Kidney tubule cell (primary cell): ENCODE measurements at regions not wholly inside any gene's neighbourhood (a gene's known extent, or its start where the extent isn't known, plus 50 kb on each side); places are given as distances from the start of the nearest gene placed in this dataset.
"Not testable (repeated sequence)": the region's sequence is repeated elsewhere in the genome, so short reads cannot be mapped to it uniquely, and the experiment has no call there.

Experiments
- DNase-seq: peaks from one replicate; pipeline ENCODE4 v3.0.0-alpha.2; 2018; ENCODE audit warnings: low spot score

GRCh38 chr2:194102546-194102945 is 1554.5 kb upstream of the SLC39A10 start:
- no peak for DNase-seq

DNA sequence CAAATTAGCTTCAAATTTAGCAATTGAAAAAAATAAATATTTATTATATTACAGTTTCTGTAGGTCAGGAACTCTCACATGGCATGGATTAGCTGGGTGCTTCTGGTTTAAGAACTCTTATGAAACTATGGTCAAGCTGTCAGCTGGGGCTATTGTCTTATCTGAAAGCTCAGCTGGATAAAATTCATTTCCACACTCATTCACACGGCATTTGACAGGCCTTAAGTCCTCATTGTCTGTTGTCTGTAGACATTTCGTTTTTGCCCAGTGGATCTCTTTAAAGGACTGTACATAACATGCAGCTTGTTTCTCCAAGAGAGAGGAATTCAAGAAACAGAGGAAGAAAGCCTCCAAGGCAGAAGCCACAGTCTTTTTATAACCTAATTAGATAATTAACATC is 1556.8 kb upstream of the SLC39A10 start:
- DNase-seq, result no peak

DNA sequence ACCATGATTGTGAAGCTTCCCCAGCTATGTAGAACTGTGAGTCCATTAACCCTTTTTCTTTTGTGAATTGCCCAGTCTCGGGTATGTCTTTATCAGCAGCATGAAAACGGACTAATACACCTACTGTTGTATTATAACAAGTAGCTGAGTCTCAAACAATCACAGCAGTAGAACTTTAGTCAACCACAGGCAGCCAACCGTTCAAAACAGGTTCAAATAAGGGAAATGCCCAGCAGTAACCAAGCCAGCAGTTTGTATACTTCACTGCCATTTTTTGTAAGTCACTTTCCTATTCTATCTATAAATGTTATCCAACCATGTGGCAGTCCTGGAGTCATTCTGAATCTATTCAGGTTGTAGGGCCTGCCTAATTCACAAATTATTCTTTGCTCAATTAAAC is 1560.6 kb upstream of the SLC39A10 start:
- DNase-seq, result no peak

DNA sequence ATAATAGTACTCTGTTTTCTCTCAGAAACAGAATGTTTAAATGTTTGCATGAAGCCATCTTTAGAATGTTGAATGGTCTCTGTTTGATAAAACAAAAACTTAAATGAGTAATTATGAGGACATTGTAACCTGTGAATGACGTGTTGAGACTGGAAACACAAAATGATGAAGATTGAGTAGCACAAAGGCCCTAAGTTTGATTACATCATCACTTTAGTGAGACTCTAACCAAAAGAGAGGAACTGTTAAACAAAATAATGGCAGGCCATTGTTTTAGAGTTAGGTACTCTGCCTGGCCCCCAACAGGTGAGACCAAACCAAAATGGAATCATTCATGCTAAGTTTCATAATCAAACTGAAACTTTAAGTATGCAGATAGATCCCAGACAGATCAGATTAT is 1561.7 kb upstream of the SLC39A10 start:
- DNase-seq, result no peak

GRCh38 chr2:194090251-194090905 is 1566.6 kb upstream of the SLC39A10 start:
- no peak for DNase-seq

DNA sequence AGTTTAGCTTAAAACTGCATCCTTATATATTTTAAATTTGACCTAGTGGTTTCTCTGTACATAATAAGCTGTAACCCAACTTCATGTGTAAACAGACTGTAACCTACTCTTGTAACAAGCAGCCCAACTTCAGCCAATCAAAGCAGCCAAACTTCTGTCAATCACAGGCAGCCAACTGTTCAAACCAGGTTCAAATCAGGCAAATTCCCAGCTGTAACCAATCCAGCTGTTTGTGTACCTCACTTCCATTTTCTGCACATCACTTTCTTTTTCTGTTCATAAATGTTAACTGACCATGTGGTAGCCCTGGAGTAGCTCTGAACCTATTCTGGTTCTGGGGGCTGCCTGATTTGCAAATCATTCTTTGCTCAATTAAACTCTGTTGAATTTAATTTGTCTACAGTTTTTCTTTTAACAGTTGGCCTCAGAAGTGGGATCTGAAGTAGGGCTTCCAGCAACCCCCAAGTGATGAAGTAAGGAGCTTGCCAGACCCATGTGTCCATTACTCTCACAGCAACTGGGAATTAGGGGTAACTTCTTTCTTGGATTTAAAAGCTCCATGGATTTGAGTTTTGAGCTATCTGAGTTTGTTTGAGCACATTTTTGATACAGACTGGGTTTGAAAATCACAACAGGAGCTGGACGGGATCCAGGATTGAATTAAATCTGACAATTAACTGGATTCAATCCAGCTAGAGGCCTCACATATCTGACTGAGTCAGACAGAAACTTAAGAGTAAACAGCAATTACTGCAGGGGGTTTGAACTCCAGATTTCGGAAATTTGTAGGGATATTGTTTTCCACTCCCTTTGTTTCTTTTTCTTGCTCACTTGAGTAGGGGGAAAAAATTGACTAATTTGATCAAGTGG is 1569.7 kb upstream of the SLC39A10 start:
- DNase-seq, result no peak

DNA sequence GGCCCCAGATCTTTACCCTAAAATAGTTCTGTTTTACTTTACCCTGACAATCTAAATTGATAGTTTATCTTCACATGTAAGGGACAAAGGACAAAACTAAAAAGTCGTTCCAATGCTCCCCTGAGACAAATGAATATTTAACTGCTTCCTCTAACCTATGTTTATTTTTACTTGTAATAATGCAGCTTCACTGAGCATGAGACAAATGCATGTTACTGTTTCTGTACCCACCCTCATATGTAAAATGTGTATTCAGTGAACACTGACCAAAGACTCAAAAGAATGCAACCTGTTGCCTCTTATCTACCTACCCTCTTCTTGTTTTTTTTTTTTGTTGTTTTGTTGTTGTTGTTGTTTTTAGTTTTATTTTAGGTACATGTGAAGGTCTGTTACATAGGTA is 1570.9 kb upstream of the SLC39A10 start:
- no peak for DNase-seq

DNA sequence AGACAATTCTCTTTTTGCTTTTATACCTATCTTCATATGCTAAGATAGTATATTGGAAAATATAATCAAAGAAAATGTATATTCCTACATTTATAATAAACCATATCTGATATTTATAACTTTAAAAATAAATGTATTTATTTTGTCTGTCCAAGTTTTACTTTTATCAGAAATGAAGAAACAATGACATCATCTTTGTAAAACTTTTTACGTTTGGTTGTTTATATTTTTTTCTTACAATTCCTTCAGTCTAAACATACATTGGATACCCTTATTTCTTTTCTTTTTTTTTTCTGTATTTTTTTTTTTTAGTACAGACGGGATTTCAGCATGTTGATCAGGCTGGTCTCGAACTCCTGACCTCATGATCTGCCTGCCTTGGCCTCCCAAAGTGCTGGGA is 1577.0 kb upstream of the SLC39A10 start:
- DNase-seq, result no peak

- DNase-seq, result no peak
Measured at GRCh38 chr2:194077366-194077765, 1579.7 kb upstream of the SLC39A10 start.

DNA sequence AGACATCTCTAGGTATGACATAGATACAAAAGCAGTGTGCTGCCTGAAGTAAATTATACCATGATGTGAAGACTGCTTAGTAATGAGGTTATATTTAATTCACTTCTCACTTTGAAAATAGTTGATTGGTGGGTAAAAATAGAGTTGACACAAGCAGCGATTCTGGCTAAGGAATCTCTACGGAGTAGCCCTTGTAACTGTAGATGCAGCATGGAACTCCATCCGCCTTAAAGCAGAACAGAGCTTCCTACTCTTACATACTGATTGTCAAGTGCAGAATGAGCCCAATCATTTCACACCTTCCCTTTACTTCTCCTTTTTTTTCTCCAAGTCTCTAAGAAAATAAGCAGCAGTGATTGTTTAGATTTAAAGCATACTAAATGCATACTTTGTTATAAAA is 1594.6 kb upstream of the SLC39A10 start:
- no peak for DNase-seq

DNA sequence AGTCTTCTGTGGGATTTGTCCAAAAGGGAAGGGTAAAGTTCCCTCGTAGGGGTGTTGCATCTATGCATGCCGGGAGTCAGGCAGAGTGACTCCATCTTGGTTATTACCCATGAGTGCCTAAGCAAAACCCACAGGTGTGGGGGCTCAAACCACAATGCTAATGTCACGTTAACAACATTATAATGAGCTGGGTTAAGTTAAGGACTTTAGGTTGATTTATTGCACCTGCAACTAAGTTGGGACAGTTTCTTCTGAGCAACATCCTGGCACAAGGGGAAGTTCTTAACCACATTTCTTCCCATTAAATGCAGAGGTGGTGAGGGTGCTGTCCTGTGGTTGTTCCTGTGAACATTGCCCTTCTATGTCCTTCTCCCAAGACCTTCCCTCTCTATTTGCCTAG is 1596.8 kb upstream of the SLC39A10 start:
- no peak for DNase-seq

GRCh38 chr2:194054313-194054712 is 1602.7 kb upstream of the SLC39A10 start:
- no peak for DNase-seq

DNA sequence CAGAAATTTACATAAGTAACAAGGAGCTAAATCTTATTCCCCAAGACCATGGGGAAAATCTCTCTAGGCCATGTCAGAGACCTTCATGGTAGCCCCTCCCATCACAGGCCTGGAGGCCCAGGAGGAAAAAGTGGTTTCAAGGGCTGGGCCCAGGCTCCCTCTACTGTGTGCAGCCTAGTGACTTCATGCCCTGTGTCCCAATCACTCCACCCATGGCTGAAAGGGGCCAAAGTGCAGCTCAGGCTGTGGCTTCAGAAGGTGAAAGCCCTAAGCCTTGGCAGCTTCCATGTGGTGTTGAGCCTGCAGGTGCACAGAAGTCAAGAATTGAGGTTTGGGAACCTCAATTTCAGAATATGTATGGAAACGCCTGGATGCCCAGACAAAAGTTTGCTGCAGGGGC is 1612.7 kb upstream of the SLC39A10 start:
- no peak for DNase-seq

DNA sequence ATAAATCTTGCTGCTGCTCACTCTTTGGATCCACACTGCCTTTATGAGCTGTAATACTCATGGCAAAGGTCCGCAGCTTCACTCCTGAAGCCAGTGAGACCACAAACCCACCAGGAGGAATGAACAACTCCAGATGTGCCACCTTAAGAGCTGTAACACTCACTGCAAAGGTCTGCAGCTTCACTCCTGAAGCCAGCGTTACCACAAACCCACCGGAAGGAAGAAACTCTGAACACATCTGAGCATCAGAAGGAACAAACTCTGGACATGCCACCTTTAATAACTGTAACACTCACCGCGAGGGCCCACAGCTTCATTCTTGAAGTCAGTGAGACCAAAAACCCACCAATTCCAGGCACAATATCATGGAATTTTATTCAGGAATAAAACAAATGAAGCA is 1635.9 kb upstream of the SLC39A10 start:
- DNase-seq, result not testable (repeated sequence)

DNA sequence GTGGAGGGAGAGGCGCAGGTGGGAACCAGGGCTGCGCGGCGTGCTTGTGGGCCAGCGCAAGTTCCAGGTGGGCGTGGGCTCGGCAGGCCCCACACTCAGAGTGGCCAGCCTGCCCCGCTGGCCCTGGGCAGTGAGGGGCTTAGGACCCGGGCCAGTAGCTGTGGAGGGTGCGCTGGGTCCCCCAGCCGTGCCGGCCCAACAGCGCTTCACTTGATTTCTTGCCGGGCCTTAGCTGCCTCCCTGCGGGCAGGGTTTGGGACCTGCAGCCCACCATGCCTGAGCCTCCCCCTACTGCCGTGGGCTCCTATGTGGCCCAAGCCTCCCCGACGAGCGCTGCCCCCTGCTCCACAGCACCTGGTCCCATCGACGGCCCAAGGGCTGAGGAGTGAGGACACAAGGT is 1636.9 kb upstream of the SLC39A10 start:
- no peak for DNase-seq

DNA sequence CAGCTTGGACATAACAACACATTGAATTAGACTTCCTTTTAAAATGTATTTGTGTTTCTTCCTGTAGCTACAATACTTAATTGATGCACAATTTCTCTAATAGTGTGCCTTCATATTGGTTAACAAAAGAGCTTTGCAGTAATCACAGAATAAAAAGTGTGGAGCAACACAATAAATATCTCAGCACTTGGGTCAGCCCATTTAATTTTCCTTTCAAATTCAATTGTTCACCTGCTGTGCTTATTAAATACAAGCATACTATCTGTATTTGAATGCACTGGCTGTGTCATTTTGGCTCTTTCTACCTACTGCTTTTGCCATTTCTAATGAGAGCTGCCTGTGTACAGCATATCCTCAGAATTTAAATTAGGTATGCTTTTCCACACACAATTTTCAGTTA is 1641.3 kb upstream of the SLC39A10 start:
- no peak for DNase-seq

DNA sequence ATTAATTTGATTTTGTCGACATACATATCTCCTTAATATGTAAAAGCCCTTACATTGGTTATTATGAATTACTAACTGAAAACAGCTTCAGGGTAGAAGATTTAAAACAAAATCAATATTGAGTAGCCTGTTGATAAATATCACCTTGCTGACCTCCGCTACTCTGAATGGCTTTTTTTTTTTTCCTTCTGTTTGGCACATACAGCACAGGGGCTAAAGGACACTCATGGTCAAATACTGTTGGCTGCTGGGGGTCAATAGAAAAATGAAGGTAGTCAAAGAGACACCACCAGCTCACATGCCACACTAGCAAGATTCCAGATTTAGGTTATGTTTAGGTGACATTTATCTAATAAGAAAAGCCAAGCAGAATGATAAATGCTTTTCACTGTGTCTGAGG is 1642.4 kb upstream of the SLC39A10 start:
- DNase-seq, result no peak

- DNase-seq, result no peak
Measured at GRCh38 chr2:194004590-194005206, 1652.3 kb upstream of the SLC39A10 start.

GRCh38 chr2:194003911-194004310 is 1653.1 kb upstream of the SLC39A10 start:
- no peak for DNase-seq

- no peak for DNase-seq
Measured at GRCh38 chr2:194002699-194003368, 1654.2 kb upstream of the SLC39A10 start.

GRCh38 chr2:193990868-193991267 is 1666.2 kb upstream of the SLC39A10 start:
- DNase-seq, result no peak

DNA sequence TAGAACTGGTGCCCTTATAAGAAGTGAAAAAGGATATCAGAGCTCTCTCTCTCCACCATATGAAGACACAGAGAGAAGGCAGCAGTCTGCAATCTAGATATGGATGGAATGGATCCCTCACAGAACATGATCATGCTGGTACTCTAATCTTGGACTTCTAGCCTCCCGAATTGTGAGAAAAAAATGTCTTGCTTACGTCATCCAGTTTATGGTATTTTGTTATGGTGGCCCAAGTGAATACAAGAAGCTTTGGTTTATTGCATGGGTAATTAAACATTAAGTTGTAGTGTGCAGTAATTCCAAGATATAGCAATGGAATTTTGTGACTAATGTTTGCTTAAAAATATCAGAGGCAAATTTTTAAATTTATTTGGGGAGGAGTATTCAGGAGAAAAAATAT is 1667.4 kb upstream of the SLC39A10 start:
- no peak for DNase-seq

- DNase-seq, result no peak
Measured at GRCh38 chr2:193988784-193989183, 1668.2 kb upstream of the SLC39A10 start.
